ENCODE measurements at regions not wholly inside any gene's neighbourhood (a gene's known extent, or its start where the extent isn't known, plus 50 kb on each side); places are given as distances from the start of the nearest gene placed in this dataset.

- H3K4me1 ChIP-seq (ENCODE audit: control insufficient read depth in 2 of 2, insufficient read depth in 2 of 2, low read length in 1 of 2), result no peaks in the 10 kb centered on the region
- H3K27me3 ChIP-seq (ENCODE audit: control insufficient read depth in 1 of 2, insufficient read depth in 2 of 2, low read length in 2 of 2), result no peaks in the 10 kb centered on the region
- WGBS, 2 donors, result 52 to 66% methylated on average over 2 of the region's 2 CpGs
- H3K36me3 ChIP-seq (ENCODE audit: control insufficient read depth in 2 of 2, insufficient read depth in 2 of 2, low read length in 1 of 2), result no peaks in the 10 kb centered on the region
- H3K4me3 ChIP-seq (ENCODE audit: low read depth in 1 of 2, low read length in 2 of 2), result no peak overlapping the region
- H3K27ac ChIP-seq (ENCODE audit: low read depth in 2 of 2, low read length in 1 of 2), result no peak overlapping the region
- peaks cover 0 to 2% of the 10 kb centered on the region in 2 donors for H3K9me3 ChIP-seq (ENCODE audit: control insufficient read depth in 2 of 2, insufficient read depth in 1 of 2, low read depth in 1 of 2, low read length in 1 of 2)
These were observed 79.4 kb upstream of the IZUMO3 start for GRCh38 chr9:24625097-24625496.

DNA sequence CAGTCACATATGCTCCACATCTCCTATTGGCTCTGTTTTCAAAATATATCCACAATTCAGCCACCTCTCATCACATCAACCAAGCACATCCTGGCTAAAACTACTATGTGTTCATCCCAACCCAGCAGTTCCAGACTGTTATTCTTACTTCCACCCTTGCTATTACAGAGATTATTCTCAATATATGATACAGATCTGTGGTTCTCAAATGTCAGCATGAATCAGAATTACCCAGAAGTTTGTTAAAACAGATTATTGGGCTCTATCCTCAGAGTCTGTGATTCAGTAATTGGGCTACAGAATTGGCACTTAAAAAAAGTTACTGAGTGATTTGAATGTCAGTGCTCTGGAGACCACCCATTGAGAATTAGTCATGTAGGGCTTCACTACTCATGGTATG, 78.8 kb upstream of the IZUMO3 start:
- Histone ChIP-seq H3K27ac (ENCODE audit: low read depth in 2 of 2, low read length in 1 of 2) (no peak overlapping the region), H3K36me3 (ENCODE audit: control insufficient read depth in 2 of 2, insufficient read depth in 2 of 2, low read length in 1 of 2) (no peaks in the 10 kb centered on the region), H3K4me3 (ENCODE audit: low read depth in 1 of 2, low read length in 2 of 2) (no peak overlapping the region), H3K27me3 (ENCODE audit: control insufficient read depth in 1 of 2, insufficient read depth in 2 of 2, low read length in 2 of 2) (no peaks in the 10 kb centered on the region), H3K9me3 (ENCODE audit: control insufficient read depth in 2 of 2, insufficient read depth in 1 of 2, low read depth in 1 of 2, low read length in 1 of 2) (peaks cover 0 to 2% of the 10 kb centered on the region in 2 donors), H3K4me1 (ENCODE audit: control insufficient read depth in 2 of 2, insufficient read depth in 2 of 2, low read length in 1 of 2) (no peaks in the 10 kb centered on the region)

DNA sequence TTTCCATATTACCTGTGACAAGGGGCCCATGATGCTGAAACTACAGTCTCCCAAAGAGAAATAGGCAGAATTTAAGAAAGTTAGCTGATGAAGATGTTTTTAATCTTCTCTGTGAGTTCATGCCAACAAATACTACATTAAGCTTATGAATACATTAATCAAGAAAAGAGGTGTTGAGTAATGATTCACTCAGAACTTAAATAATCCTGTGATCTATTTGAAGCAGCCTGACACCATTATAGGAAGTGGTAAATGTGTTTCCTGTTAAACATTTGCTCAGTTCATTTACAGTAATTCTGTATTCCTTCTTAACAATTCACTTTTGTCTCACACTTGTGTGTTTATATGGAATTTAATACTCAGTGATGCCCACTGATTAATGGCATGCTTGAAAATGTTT, 75.0 kb upstream of the IZUMO3 start:
- Histone ChIP-seq H3K36me3 (ENCODE audit: control insufficient read depth in 2 of 2, insufficient read depth in 2 of 2, low read length in 1 of 2) (no peaks in the 10 kb centered on the region), H3K4me1 (ENCODE audit: control insufficient read depth in 2 of 2, insufficient read depth in 2 of 2, low read length in 1 of 2) (no peaks in the 10 kb centered on the region), H3K9me3 (ENCODE audit: control insufficient read depth in 2 of 2, insufficient read depth in 1 of 2, low read depth in 1 of 2, low read length in 1 of 2) (peaks cover 0 to 3% of the 10 kb centered on the region in 2 donors), H3K27me3 (ENCODE audit: control insufficient read depth in 1 of 2, insufficient read depth in 2 of 2, low read length in 2 of 2) (no peaks in the 10 kb centered on the region), H3K4me3 (ENCODE audit: low read depth in 1 of 2, low read length in 2 of 2) (no peak overlapping the region), H3K27ac (ENCODE audit: low read depth in 2 of 2, low read length in 1 of 2) (no peak overlapping the region)

GRCh38 chr9:24616863-24617262, 71.2 kb upstream of the IZUMO3 start:
- H3K9me3 ChIP-seq (ENCODE audit: control insufficient read depth in 2 of 2, insufficient read depth in 1 of 2, low read depth in 1 of 2, low read length in 1 of 2), result peaks cover 0 to 3% of the 10 kb centered on the region in 2 donors
- no peaks in the 10 kb centered on the region for H3K36me3 ChIP-seq (ENCODE audit: control insufficient read depth in 2 of 2, insufficient read depth in 2 of 2, low read length in 1 of 2)
- no peaks in the 10 kb centered on the region for H3K4me1 ChIP-seq (ENCODE audit: control insufficient read depth in 2 of 2, insufficient read depth in 2 of 2, low read length in 1 of 2)
- H3K4me3 ChIP-seq (ENCODE audit: low read depth in 1 of 2, low read length in 2 of 2), result no peak overlapping the region
- H3K27me3 ChIP-seq (ENCODE audit: control insufficient read depth in 1 of 2, insufficient read depth in 2 of 2, low read length in 2 of 2), result no peaks in the 10 kb centered on the region
- 63 to 89% methylated on average over 1 of the region's 1 CpG for WGBS, 2 donors
- H3K27ac ChIP-seq (ENCODE audit: low read depth in 2 of 2, low read length in 1 of 2), result no peak overlapping the region

- Histone ChIP-seq H3K27me3 (ENCODE audit: control insufficient read depth in 1 of 2, insufficient read depth in 2 of 2, low read length in 2 of 2) (no peaks in the 10 kb centered on the region), H3K4me1 (ENCODE audit: control insufficient read depth in 2 of 2, insufficient read depth in 2 of 2, low read length in 1 of 2) (no peaks in the 10 kb centered on the region), H3K4me3 (ENCODE audit: low read depth in 1 of 2, low read length in 2 of 2) (no peak overlapping the region), H3K36me3 (ENCODE audit: control insufficient read depth in 2 of 2, insufficient read depth in 2 of 2, low read length in 1 of 2) (no peaks in the 10 kb centered on the region), H3K9me3 (ENCODE audit: control insufficient read depth in 2 of 2, insufficient read depth in 1 of 2, low read depth in 1 of 2, low read length in 1 of 2) (peaks cover 0 to 3% of the 10 kb centered on the region in 2 donors), H3K27ac (ENCODE audit: low read depth in 2 of 2, low read length in 1 of 2) (no peak overlapping the region)
- 26 to 28% methylated on average over 2 of the region's 2 CpGs for WGBS, 2 donors
These were observed 68.4 kb upstream of the IZUMO3 start for GRCh38 chr9:24614070-24614469.

DNA sequence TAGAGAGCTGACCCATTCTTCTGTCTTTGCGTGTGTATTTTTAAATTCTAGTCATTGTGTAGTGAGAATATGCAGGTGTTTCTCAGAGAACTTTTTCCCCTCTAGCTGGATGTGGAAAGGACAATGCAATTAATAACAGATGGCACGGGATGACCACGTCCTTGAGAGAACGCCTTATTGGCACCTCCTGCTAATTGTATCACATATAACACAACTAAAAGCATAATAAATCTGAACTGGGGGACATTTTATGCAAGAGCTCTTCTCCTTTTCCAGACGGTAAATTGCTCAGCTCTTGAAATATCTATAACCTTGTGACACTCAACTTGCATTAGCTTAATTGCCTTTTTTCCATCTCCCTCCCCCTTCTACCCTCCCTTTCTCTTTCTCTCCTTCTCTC, 62.9 kb upstream of the IZUMO3 start:
- Histone ChIP-seq H3K27me3 (ENCODE audit: control insufficient read depth in 1 of 2, insufficient read depth in 2 of 2, low read length in 2 of 2) (no peaks in the 10 kb centered on the region), H3K27ac (ENCODE audit: low read depth in 2 of 2, low read length in 1 of 2) (no peak overlapping the region), H3K36me3 (ENCODE audit: control insufficient read depth in 2 of 2, insufficient read depth in 2 of 2, low read length in 1 of 2) (no peaks in the 10 kb centered on the region), H3K4me3 (ENCODE audit: low read depth in 1 of 2, low read length in 2 of 2) (no peak overlapping the region), H3K4me1 (ENCODE audit: control insufficient read depth in 2 of 2, insufficient read depth in 2 of 2, low read length in 1 of 2) (no peaks in the 10 kb centered on the region), H3K9me3 (ENCODE audit: control insufficient read depth in 2 of 2, insufficient read depth in 1 of 2, low read depth in 1 of 2, low read length in 1 of 2) (no peaks in the 10 kb centered on the region)
- WGBS, 2 donors, result 67 to 76% methylated on average over 5 of the region's 5 CpGs

- Histone ChIP-seq H3K36me3 (ENCODE audit: control insufficient read depth in 2 of 2, insufficient read depth in 2 of 2, low read length in 1 of 2) (no peaks in the 10 kb centered on the region), H3K4me1 (ENCODE audit: control insufficient read depth in 2 of 2, insufficient read depth in 2 of 2, low read length in 1 of 2) (no peaks in the 10 kb centered on the region), H3K4me3 (ENCODE audit: low read depth in 1 of 2, low read length in 2 of 2) (no peak overlapping the region), H3K9me3 (ENCODE audit: control insufficient read depth in 2 of 2, insufficient read depth in 1 of 2, low read depth in 1 of 2, low read length in 1 of 2) (no peaks in the 10 kb centered on the region), H3K27me3 (ENCODE audit: control insufficient read depth in 1 of 2, insufficient read depth in 2 of 2, low read length in 2 of 2) (no peaks in the 10 kb centered on the region), H3K27ac (ENCODE audit: low read depth in 2 of 2, low read length in 1 of 2) (no peak overlapping the region)
- 73 to 74% methylated on average over 4 of the region's 4 CpGs for WGBS, 2 donors
These were observed 57.1 kb upstream of the IZUMO3 start for GRCh38 chr9:24602693-24603352.
